Muscle layer of colon (tissue), 2 donors: ENCODE measurements at regions not wholly inside any gene's neighbourhood (a gene's known extent, or its start where the extent isn't known, plus 50 kb on each side); places are given as distances from the start of the nearest gene placed in this dataset.
A peak's percentile ranks its signal among the peaks of the same experiment; 100 is the strongest.

ENCODE experiments used
- H3K27ac ChIP-seq: one replicate; pipeline ENCODE4 v1.7.0; 2013; ENCODE audit warnings: low read depth, mild to moderate bottlenecking, low read length, moderate library complexity
- H3K27me3 ChIP-seq, 2 donors: one replicate each; pipeline ENCODE4 v1.7.0; 2013; ENCODE audit warnings: low read length in 2 of 2, mild to moderate bottlenecking in 2 of 2; ENCODE audit not compliant: insufficient read depth in 2 of 2, control insufficient read depth in 1 of 2
- H3K36me3 ChIP-seq: one replicate; pipeline ENCODE4 v1.7.0; 2013; ENCODE audit warnings: mild to moderate bottlenecking, low read length; ENCODE audit not compliant: insufficient read depth
- H3K4me1 ChIP-seq: one replicate; pipeline ENCODE4 v1.7.0; 2013; ENCODE audit warnings: mild to moderate bottlenecking, low read length; ENCODE audit not compliant: insufficient read depth
- H3K4me3 ChIP-seq, 2 donors: one replicate each; pipeline ENCODE4 v1.7.0; 2013; ENCODE audit warnings: low read length in 2 of 2, low read depth in 1 of 2, mild to moderate bottlenecking in 1 of 2, moderate library complexity in 1 of 2
- H3K9ac ChIP-seq: one replicate; pipeline ENCODE4 v1.7.0; 2013; ENCODE audit warnings: low read length
- H3K9me3 ChIP-seq: one replicate; pipeline ENCODE4 v1.7.0; 2013; ENCODE audit warnings: mild to moderate bottlenecking, low read length
- donor health status: abdominal sarcoma.
- donor health status: Adenocarcinoma of cecum.

DNA sequence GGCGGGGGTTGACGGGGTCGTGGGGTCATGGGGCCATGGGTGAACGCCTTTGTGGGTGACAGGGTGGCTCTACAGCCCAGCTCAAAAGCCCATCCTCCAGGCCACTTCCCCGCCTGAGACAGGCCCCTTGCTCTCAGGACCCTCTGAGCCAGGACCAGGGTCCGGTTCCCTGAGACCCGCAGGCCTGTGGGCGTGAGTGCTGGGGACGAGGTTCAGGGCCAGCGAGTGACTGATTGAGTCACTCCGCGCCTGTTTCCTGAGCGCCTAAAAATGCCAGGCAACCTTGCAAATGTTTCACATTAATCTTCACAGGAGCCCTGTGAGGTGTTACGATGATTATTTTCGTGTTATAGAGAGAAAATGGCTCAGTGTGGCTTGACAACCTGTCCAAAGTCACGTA is 97.8 kb downstream of the ZNF674 start:
- Histone ChIP-seq H3K4me1 (no peaks in the 10 kb centered on the region), H3K9ac (peak overlapping the region; percentile 57), H3K27me3 (no peaks in the 10 kb centered on the region), H3K9me3 (no peaks in the 10 kb centered on the region), H3K4me3 (peak overlapping the region; percentile 30 to 85), H3K27ac (peak overlapping the region; percentile 34), H3K36me3 (no peaks in the 10 kb centered on the region)

- Histone ChIP-seq H3K9me3 (no peaks in the 10 kb centered on the region), H3K27me3 (no peaks in the 10 kb centered on the region), H3K4me1 (no peaks in the 10 kb centered on the region), H3K4me3 (peak overlapping the region; percentile 30 to 85), H3K9ac (peak overlapping the region; percentile 60), H3K36me3 (no peaks in the 10 kb centered on the region), H3K27ac (peak overlapping the region; percentile 54)
Measured at GRCh38 chrX:46446727-46447378, 98.4 kb downstream of the ZNF674 start.

GRCh38 chrX:46444011-46444410 is 101.2 kb downstream of the ZNF674 start:
- no peak overlapping the region for H3K9ac ChIP-seq
- H3K4me3 ChIP-seq = no peak overlapping the region
- no peak overlapping the region for H3K27ac ChIP-seq
- no peaks in the 10 kb centered on the region for H3K36me3 ChIP-seq
- H3K27me3 ChIP-seq = no peaks in the 10 kb centered on the region
- H3K9me3 ChIP-seq = no peaks in the 10 kb centered on the region
- H3K4me1 ChIP-seq = no peaks in the 10 kb centered on the region

DNA sequence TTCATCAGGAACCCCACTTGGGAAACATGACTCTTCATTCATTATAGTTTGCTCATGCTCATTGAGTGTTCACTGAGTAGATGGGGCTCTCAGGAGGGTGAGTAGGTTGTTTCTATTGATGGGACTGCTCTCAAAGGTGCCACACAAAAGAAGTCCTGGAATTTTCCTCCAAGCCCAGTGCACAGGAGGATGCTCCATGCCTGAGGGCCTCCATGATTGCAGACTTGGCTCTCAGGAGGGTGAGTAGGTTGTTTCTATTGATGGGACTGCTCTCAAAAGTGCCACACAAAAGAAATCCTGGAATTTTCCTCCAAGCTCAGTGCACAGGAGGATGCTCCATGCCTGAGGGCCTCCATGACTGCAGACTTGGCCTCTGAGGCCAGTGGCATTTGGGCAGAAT is 108.5 kb downstream of the ZNF674 start:
- no peaks in the 10 kb centered on the region for H3K9me3 ChIP-seq
- H3K27ac ChIP-seq = no peak overlapping the region
- H3K36me3 ChIP-seq = no peaks in the 10 kb centered on the region
- H3K9ac ChIP-seq = no peak overlapping the region
- peaks cover 0 to 6% of the 10 kb centered on the region in 2 donors for H3K27me3 ChIP-seq
- H3K4me1 ChIP-seq = no peaks in the 10 kb centered on the region
- H3K4me3 ChIP-seq = no peak overlapping the region

DNA sequence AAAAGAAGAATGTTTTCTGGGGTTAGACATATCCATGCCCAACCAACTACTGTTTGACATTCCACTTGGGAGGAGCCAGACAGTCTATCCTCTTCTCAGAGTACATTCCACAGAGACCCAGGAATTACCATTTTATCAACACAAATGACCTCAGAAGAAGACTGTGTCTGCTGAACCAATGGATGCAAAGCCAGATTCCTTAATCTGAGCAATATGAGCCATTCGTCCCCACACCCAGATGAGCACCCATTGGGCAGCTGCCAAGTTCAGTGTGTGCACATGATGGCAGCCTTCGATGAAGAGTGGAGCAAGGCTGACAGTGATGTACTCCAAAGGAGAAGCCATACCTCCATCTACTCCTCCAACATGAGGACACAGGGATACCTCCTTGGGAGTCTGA is 111.3 kb downstream of the ZNF674 start:
- Histone ChIP-seq H3K36me3 (no peaks in the 10 kb centered on the region), H3K4me1 (no peaks in the 10 kb centered on the region), H3K9me3 (no peaks in the 10 kb centered on the region), H3K9ac (no peak overlapping the region), H3K4me3 (no peak overlapping the region), H3K27ac (no peak overlapping the region), H3K27me3 (peaks cover 0 to 6% of the 10 kb centered on the region in 2 donors)

DNA sequence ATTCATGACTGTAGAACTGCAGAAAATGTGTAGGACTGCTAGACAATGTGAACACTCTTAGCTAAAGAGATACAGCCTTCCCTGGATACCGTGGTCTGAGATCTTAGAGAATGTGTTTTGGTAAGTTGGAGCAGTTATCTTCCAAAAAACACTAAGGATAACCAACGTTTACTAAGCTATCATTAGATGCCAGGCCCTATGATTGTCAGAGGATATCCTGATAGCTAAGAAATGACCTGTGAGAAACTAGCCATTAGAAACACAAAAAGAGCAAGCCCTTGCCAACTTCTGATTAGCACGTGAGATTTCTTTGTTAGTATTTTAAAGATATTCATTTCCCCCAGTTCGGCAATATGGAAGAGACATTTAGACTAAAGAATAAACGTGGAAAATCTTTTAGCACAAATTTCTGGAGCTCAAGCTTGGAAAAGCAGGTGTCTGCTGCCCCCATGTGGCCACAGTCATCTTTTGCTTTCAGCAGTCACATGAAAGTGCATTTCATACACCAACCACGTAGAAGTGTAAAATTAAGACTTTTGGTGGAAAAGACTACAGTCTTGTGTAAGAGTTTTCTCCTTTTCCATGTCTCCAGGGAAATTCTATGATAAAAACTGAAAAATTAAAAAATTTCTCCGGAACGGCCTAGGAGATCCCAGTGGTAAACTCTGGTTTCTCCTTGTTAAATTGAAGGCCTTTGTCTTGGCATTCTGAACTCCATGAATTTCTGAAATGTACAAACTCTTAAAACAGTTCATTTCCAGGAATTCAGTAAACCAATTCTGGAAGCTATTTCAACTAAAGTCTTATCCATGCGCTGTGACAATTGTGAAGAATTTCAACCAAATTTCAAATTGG is 136.4 kb downstream of the ZNF674 start:
- Histone ChIP-seq H3K4me1 (no peaks in the 10 kb centered on the region), H3K4me3 (no peak overlapping the region), H3K9me3 (no peaks in the 10 kb centered on the region), H3K36me3 (no peaks in the 10 kb centered on the region), H3K9ac (no peak overlapping the region), H3K27ac (no peak overlapping the region), H3K27me3 (no peaks in the 10 kb centered on the region)

- no peaks in the 10 kb centered on the region for H3K4me1 ChIP-seq
- no peak overlapping the region for H3K4me3 ChIP-seq
- H3K27ac ChIP-seq = no peak overlapping the region
- H3K36me3 ChIP-seq = no peaks in the 10 kb centered on the region
- H3K9me3 ChIP-seq = no peaks in the 10 kb centered on the region
- H3K27me3 ChIP-seq = no peaks in the 10 kb centered on the region
- no peak overlapping the region for H3K9ac ChIP-seq
Measured at GRCh38 chrX:46407753-46408130, 137.5 kb downstream of the ZNF674 start.

DNA sequence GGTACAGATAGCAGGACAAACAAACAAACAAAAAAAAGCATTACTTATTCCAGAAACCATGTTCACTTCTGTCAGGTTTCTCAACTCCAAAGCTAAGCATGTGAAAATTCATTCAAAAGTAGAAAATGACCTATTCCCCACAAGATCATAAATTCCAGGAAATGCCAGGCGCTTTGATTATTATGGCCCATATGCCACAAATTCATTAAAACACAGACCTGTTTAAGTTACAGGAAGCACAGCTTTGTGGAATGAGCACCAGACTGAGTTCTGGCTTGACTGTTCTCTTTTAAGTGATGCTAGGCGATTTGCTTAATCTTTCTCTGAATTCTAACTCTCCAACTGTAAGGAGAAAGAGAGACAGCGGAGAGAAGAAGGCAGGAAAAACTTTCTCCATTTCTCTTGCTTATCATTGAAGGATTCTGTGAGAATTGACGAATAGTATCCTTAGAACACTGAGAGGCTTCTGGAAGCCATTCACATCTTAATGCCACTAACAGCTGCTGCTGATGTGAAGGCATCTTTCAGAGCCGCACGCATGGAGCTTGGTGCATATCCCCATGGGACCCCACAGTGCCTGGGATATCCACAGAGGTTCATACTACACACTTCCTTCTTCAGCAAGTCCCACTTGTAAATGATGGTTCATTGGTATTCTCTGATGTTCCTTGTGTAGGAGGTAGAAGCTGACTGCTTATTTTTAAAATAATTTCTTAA is 138.0 kb downstream of the ZNF674 start:
- Histone ChIP-seq H3K9me3 (no peaks in the 10 kb centered on the region), H3K36me3 (no peaks in the 10 kb centered on the region), H3K27me3 (no peaks in the 10 kb centered on the region), H3K4me3 (no peak overlapping the region), H3K27ac (no peak overlapping the region), H3K9ac (no peak overlapping the region), H3K4me1 (no peaks in the 10 kb centered on the region)

DNA sequence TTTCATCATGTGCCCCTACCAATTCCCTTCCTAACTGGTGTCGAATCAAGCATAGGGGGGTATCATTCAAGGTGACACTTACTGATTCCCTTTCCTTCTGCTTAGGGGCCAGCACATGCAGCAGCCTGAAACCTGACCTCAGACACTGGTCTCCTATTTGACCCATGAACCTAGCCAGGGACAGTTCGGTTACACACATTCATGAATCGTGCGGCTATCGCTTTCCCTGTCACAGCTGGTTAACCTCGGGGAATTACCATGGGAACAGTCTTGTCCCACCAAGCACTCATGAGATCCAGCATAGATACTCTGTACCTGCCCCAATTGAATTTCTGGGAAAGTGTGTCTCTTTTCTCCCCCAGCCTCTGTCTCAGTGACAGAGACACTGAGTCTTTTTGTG is 140.4 kb downstream of the ZNF674 start:
- Histone ChIP-seq H3K27me3 (peaks cover 0 to 5% of the 10 kb centered on the region in 2 donors), H3K4me1 (no peaks in the 10 kb centered on the region), H3K27ac (no peak overlapping the region), H3K36me3 (no peaks in the 10 kb centered on the region), H3K4me3 (no peak overlapping the region), H3K9me3 (no peaks in the 10 kb centered on the region), H3K9ac (no peak overlapping the region)

DNA sequence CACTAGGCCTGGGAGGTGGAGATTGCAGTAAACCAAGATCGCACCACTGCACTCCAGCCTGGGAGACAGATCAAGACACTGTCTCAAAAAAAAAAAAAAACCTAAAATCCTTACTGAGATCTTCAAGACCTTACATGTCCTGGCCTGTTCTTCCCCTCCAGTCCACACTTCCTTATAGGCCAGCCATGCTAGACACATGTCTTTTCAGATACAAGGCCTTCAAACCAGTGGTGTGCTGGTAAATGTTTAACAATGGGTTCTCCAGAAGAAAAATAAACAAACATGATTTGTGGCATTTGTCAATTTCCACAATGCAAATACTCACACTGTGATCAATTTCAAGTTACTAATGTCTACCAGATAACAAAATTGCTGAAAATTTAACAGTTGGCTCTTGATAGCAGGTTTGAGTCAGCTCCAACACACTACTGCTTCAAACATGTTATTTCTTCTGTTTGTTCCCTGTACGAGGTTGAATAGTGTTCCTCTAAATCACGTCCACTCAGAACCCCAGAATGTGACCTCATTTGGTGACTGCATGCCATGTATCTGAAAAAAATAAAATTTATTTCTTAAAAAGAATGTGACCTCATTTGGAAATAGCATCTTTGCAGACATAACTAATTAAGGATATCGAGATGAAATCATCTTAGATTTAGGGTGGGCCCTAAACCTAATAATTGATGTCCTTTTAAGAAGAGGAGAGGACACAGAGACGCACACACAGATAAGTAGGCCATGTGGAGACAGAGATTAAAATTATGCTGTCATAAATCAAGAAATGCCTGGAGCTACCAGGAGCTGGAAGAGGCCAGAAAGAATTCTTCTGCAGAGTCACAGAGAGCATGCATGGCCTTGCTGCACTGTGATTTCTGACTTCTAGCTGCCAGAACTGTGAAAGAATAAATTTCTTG is 144.4 kb downstream of the ZNF674 start:
- Histone ChIP-seq H3K4me1 (no peaks in the 10 kb centered on the region), H3K27ac (no peak overlapping the region), H3K9me3 (no peaks in the 10 kb centered on the region), H3K36me3 (no peaks in the 10 kb centered on the region), H3K27me3 (peaks cover 0 to 5% of the 10 kb centered on the region in 2 donors), H3K9ac (no peak overlapping the region), H3K4me3 (no peak overlapping the region)

- Histone ChIP-seq H3K9ac (no peak overlapping the region), H3K4me1 (no peaks in the 10 kb centered on the region), H3K27me3 (peaks cover 0 to 5% of the 10 kb centered on the region in 2 donors), H3K27ac (no peak overlapping the region), H3K9me3 (no peaks in the 10 kb centered on the region), H3K36me3 (no peaks in the 10 kb centered on the region), H3K4me3 (no peak overlapping the region)
Measured at GRCh38 chrX:46398874-46399273, 146.3 kb downstream of the ZNF674 start.
